ENCODE measurements at regions not wholly inside any gene's neighbourhood (a gene's known extent, or its start where the extent isn't known, plus 50 kb on each side); places are given as distances from the start of the nearest gene placed in this dataset.

DNA sequence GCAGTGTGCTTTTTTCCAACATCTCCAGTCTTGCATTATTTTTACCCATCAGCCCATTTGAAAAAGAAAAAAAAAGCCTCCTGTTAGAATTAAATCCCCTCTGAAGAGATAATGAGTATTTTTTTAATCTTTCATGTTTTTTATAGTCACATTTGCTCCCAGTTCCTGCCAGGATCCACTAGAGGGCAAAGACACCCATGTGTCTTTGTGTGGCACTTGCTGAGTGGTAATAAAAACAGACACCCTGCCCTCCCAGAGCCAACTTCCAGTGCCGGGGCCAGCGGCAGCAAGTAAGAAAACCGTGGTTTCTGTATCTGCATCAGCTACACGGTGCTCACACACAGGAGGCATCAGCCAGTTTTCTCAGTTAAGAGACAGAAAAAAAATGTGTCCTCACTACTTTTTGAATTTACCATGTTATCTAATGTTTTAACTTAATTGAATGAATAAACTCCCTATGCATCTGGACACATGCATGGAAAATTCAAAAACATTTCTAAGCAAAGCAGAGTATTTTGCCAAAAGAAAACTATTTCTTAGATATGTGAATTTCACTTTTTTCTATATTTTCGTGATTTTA is 70.2 kb upstream of the PLEKHG4B start:
- Histone ChIP-seq H4K20me1 (ENCODE audit: insufficient read depth, low read length) (no peaks in the 10 kb centered on the region), H3K23ac (ENCODE audit: low read depth, low read length) (no peak overlapping the region), H2AK9ac (replicated peaks; ENCODE audit: low read depth, low read length, poor library complexity) (no peak overlapping the region), H2BK15ac (ENCODE audit: low read depth, low read length) (no peak overlapping the region), H2BK20ac (ENCODE audit: low read depth, low read length) (no peak overlapping the region), H4K5ac (ENCODE audit: low read depth, low read length) (no peak overlapping the region), H3K79me1 (ENCODE audit: low read depth in 1 of 2, low read length in 2 of 2) (no peaks in the 10 kb centered on the region), H3K27ac (ENCODE audit: insufficient read depth, low read length) (no peak overlapping the region), H3K4me3 (ENCODE audit: insufficient read depth, low read depth, low read length) (no peak overlapping the region), H2BK5ac (ENCODE audit: low read depth, low read length, poor library complexity, severe bottlenecking) (no peak overlapping the region), H4K8ac (ENCODE audit: low read depth in 2 of 2, low read length in 2 of 2) (no peak overlapping the region), H3K4me1 (ENCODE audit: control insufficient read depth, insufficient read depth, low read length) (no peaks in the 10 kb centered on the region), H2AFZ (replicated peaks; ENCODE audit: low read length, poor library complexity) (no peak overlapping the region), H3K4me2 (ENCODE audit: low read depth, low read length) (no peak overlapping the region), H3K9me1 (ENCODE audit: insufficient read depth, low read length) (no peaks in the 10 kb centered on the region), H3K9me3 (ENCODE audit: control insufficient read depth, insufficient read depth, low read length) (no peaks in the 10 kb centered on the region), H4K91ac (ENCODE audit: insufficient read depth, low read depth, low read length) (no peak overlapping the region), H2AK5ac (ENCODE audit: low read depth, low read length) (no peak overlapping the region), H3K14ac (replicated peaks; ENCODE audit: low read depth, low read length) (no peak overlapping the region), H3K56ac (ENCODE audit: extremely low read depth, insufficient read depth, low read length) (no peak overlapping the region), H3K18ac (ENCODE audit: low read depth, low read length) (no peak overlapping the region), H2BK120ac (ENCODE audit: low read depth, low read length) (no peak overlapping the region), H3K36me3 (ENCODE audit: control insufficient read depth, insufficient read depth, low read length) (no peaks in the 10 kb centered on the region), H3K4ac (ENCODE audit: low read depth, low read length) (no peak overlapping the region), H3K27me3 (ENCODE audit: control insufficient read depth, insufficient read depth, low read length) (peaks cover 12% of the 10 kb centered on the region), H3K9ac (ENCODE audit: low read depth, low read length) (no peak overlapping the region)
- POLR2A ChIA-PET (ENCODE audit: unreplicated experiment): no interaction called here
- WGBS, 2 experiments (ENCODE audit: extremely low coverage in 2 of 2, insufficient read length in 1 of 2): no CpG with 5 or more reads among the region's 5 CpGs
- dilution Hi-C loops (cut with HindIII; ENCODE audit: low sequenced_read_pairs, unreplicated experiment) (no loop called here), intact Hi-C loops (cut with micrococcal nuclease) (no loop called here), in situ Hi-C loops (cut with MboI; ENCODE audit: low sequenced_read_pairs) (no loop called here)
- TF ChIP-seq MAZ (IDR thresholded peaks at IDR 0.05; ENCODE audit: borderline replicate concordance, low read depth, low read length) (no peak), MXI1 (IDR thresholded peaks at IDR 0.05; ENCODE audit: borderline replicate concordance, low read depth, low read length) (no peak), CEBPB (IDR thresholded peaks at IDR 0.05; ENCODE audit: low read depth, low read length) (no peak), POLR2A (IDR thresholded peaks at IDR 0.05; ENCODE audit: low read depth, low read length) (no peak), RCOR1 (IDR thresholded peaks at IDR 0.05; ENCODE audit: insufficient replicate concordance, low read length) (no peak), RFX5 (IDR thresholded peaks at IDR 0.05; ENCODE audit: low read depth, low read length) (no peak), RAD21 (IDR thresholded peaks at IDR 0.05; ENCODE audit: low read length) (peak; percentile 45), BHLHE40 (IDR thresholded peaks at IDR 0.05; ENCODE audit: low read depth, low read length) (no peak), FOS (IDR thresholded peaks at IDR 0.05; ENCODE audit: low read depth, low read length) (no peak), NFE2L2 (IDR thresholded peaks at IDR 0.05; ENCODE audit: low read depth, low read length) (no peak), MAFK (IDR thresholded peaks at IDR 0.05; ENCODE audit: low read depth, low read length) (no peak), CHD1 (IDR thresholded peaks at IDR 0.05; ENCODE audit: low read depth, low read length) (no peak), SMC3 (IDR thresholded peaks at IDR 0.05; ENCODE audit: low read depth, low read length) (0 out of 2 replicates have a peak, but pooled peaks have one; percentile 21)
- TF ChIP-seq, protein P1, sequence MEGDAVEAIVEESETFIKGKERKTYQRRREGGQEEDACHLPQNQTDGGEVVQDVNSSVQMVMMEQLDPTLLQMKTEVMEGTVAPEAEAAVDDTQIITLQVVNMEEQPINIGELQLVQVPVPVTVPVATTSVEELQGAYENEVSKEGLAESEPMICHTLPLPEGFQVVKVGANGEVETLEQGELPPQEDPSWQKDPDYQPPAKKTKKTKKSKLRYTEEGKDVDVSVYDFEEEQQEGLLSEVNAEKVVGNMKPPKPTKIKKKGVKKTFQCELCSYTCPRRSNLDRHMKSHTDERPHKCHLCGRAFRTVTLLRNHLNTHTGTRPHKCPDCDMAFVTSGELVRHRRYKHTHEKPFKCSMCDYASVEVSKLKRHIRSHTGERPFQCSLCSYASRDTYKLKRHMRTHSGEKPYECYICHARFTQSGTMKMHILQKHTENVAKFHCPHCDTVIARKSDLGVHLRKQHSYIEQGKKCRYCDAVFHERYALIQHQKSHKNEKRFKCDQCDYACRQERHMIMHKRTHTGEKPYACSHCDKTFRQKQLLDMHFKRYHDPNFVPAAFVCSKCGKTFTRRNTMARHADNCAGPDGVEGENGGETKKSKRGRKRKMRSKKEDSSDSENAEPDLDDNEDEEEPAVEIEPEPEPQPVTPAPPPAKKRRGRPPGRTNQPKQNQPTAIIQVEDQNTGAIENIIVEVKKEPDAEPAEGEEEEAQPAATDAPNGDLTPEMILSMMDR (conservative IDR thresholded peaks at IDR 0.05; ENCODE audit: low read depth, low read length): peak; percentile 42
- TF ChIP-seq, protein P2, sequence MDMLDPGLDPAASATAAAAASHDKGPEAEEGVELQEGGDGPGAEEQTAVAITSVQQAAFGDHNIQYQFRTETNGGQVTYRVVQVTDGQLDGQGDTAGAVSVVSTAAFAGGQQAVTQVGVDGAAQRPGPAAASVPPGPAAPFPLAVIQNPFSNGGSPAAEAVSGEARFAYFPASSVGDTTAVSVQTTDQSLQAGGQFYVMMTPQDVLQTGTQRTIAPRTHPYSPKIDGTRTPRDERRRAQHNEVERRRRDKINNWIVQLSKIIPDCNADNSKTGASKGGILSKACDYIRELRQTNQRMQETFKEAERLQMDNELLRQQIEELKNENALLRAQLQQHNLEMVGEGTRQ (IDR thresholded peaks at IDR 0.05; ENCODE audit: low read depth, low read length): no peak
- TF ChIP-seq, protein P3, sequence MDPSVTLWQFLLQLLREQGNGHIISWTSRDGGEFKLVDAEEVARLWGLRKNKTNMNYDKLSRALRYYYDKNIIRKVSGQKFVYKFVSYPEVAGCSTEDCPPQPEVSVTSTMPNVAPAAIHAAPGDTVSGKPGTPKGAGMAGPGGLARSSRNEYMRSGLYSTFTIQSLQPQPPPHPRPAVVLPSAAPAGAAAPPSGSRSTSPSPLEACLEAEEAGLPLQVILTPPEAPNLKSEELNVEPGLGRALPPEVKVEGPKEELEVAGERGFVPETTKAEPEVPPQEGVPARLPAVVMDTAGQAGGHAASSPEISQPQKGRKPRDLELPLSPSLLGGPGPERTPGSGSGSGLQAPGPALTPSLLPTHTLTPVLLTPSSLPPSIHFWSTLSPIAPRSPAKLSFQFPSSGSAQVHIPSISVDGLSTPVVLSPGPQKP (IDR thresholded peaks at IDR 0.05; ENCODE audit: borderline replicate concordance, low read depth, low read length): no peak
- no peak for ATAC-seq (ENCODE audit: low read depth)
- CTCF ChIA-PET: no interaction called here
- BruUV-seq (replicated peaks): no TSS peak
- DNase-seq: peak; percentile 18

Measured in IMR-90 (cell line).